Fibroblast of pulmonary artery (primary cell): ENCODE measurements at regions not wholly inside any gene's neighbourhood (a gene's known extent, or its start where the extent isn't known, plus 50 kb on each side); places are given as distances from the start of the nearest gene placed in this dataset.

ENCODE experiments used
- DNase-seq: peaks from one replicate; pipeline ENCODE4 v3.0.0-alpha.2; 2010; ENCODE audit warnings: low read depth
- H3K4me3 ChIP-seq: replicated peaks from 2 replicates; pipeline ENCODE4 v1.5.1; 2011; ENCODE audit warnings: low read depth, mild to moderate bottlenecking, control low read depth, low read length, moderate library complexity
- TF ChIP-seq, protein P1 (sequence below): IDR thresholded peaks from 2 replicates; pipeline ENCODE4 v1.5.1; 2011; ENCODE audit warnings: mild to moderate bottlenecking, control low read depth, low read length, inconsistent platforms; ENCODE audit errors: missing control alignments

DNA sequence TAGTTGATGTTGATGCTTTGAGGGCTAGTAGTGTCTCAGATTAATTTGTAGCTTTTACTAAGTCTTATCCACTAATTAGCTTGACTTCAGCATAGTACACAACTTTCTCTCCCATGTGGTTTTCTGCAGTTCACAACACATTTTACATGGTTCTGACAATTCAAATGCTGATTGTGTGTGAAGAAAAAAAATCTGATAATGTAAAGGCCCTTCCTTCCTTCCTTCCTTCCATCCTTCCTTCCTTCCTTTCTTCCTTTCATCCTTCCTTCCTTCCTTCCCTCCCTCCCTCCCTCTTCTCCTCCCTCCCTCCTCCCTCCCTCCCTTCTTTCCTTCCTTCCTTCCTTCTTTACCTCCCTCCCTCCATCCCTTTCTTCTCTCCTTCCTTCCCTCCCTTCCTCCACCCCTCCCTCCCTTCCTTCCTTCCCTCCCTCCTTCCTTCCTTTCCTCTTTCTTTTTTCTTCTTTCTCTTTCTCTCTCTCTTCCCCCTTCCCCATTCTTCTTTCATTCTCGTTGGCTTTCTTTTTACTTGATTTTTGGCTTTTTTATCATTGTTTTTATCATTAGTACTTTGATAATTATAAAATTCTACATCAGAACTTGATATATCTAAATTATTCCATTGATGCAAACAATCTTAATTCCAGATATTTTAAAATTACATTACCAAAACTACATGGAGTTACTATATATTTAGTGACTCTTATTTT is 1415.6 kb downstream of the LRFN5 start:
- H3K4me3 ChIP-seq: no peak overlapping the region
- TF ChIP-seq, protein P1, sequence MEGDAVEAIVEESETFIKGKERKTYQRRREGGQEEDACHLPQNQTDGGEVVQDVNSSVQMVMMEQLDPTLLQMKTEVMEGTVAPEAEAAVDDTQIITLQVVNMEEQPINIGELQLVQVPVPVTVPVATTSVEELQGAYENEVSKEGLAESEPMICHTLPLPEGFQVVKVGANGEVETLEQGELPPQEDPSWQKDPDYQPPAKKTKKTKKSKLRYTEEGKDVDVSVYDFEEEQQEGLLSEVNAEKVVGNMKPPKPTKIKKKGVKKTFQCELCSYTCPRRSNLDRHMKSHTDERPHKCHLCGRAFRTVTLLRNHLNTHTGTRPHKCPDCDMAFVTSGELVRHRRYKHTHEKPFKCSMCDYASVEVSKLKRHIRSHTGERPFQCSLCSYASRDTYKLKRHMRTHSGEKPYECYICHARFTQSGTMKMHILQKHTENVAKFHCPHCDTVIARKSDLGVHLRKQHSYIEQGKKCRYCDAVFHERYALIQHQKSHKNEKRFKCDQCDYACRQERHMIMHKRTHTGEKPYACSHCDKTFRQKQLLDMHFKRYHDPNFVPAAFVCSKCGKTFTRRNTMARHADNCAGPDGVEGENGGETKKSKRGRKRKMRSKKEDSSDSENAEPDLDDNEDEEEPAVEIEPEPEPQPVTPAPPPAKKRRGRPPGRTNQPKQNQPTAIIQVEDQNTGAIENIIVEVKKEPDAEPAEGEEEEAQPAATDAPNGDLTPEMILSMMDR: no peak
- DNase-seq: no peak

- TF ChIP-seq, protein P1: no peak
- no peak for DNase-seq
- H3K4me3 ChIP-seq: no peak overlapping the region
Observed at GRCh38 chr14:43019826-43020225, 1413.2 kb downstream of the LRFN5 start.

DNA sequence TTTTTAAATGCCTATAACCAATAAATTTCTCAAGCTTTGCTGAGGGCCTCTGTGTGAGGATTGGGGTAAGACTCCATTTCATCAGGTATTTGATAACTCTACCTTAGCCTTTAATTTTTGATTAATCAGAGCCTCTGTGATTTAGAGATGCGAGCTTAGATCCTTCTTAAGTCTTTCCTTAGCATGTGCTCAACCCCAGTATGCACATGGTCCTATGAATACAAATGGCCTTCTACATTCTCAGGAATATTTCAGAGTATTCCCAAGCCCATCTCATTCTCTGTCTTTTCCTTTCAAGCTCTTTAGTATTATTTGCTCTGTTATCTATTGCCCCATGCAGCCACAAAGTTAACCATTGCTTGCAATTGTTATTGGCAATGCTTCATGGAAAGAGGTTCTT is 1407.7 kb downstream of the LRFN5 start:
- TF ChIP-seq, protein P1: no peak
- DNase-seq: no peak
- H3K4me3 ChIP-seq: no peak overlapping the region

DNA sequence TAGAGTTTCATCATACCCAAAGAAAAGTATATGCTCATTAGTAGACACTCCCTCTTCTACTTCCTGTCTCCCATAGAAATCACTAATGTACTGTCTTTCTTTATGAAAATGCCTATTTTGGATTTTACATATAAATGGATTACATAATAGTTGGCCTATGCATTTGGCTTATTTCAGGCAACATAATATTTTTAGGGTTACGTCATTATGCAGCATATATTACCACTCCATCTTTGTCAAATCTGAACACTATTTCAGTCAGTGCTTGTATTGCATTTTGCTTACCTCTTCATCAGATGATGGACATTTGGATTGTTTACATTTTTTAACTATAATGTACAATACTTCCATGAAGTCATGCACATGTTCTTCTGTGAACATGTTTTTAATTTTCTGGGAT is 1406.1 kb downstream of the LRFN5 start:
- H3K4me3 ChIP-seq: no peak overlapping the region
- no peak for DNase-seq
- TF ChIP-seq, protein P1: no peak

GRCh38 chr14:43005807-43006206 is 1399.1 kb downstream of the LRFN5 start:
- TF ChIP-seq, protein P1: peak; percentile 40
- peak; percentile 42 for DNase-seq
- H3K4me3 ChIP-seq: no peak overlapping the region

DNA sequence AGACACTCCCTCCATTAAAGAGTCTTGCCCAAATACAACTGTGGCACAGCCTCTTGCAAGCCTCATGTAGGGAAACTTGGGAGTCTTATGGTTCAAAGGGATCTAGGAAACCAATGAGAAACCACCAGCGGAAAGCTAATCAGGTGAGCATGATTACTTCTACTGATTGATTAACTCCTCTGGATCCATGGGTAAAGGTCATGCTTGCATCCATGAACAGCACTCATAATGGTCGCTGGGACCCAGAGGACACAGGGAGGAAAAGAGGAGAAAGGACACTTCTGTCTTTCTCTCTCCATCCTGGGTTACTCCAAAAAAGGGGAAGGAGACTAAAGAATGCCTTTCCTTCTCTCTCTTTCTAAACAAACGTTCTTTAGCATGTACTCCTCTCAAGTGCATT is 1397.2 kb downstream of the LRFN5 start:
- TF ChIP-seq, protein P1: no peak
- no peak overlapping the region for H3K4me3 ChIP-seq
- peak; percentile 11 for DNase-seq

DNA sequence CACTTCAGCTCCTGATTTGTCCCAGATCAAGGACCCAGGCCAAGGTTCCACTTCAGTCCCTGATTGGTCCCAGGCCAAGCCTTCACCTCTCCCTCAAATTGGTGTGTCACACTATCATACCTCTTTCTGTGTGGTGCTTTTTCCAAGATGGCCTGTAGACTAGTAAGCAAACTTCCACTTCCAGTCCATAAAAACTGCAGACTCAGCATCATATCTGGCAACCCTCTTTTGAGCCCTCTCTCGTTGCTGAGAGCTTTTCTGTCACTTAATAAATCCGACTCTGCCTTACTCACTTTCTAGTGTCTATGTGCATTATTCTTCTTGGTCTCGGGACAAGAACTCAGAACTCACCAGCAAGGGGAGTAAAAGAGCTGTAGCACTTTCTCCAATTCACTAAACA is 1395.1 kb downstream of the LRFN5 start:
- no peak for DNase-seq
- no peak overlapping the region for H3K4me3 ChIP-seq
- TF ChIP-seq, protein P1: no peak
